HCT116 (cell line): ENCODE measurements at regions not wholly inside any gene's neighbourhood (a gene's known extent, or its start where the extent isn't known, plus 50 kb on each side); places are given as distances from the start of the nearest gene placed in this dataset.

Experiments used
- ATAC-seq: fragments of 200-7000 bp; cut with Tn5 transposase; 2 replicates; pipeline ENCODE4 v1.9.1; 2020; ENCODE audit warnings: mild to moderate bottlenecking, moderate library complexity
- BruUV-seq: library from RNA; stranded (reverse); fragments of 400-500 nt; replicated peaks from 2 replicates; lab custom pipeline; 2021; lab: Mats Ljungman, UMichigan
- CTCF ChIA-PET: fragments of 300-600 bp; sonication (Branson Sonifier 250); formaldehyde crosslinking; loops from one replicate; lab custom pipeline; 2021; ENCODE audit warnings: antibody characterized with exemption; lab: Charles Lee
- POLR2A ChIA-PET: fragments of 300-600, 350-600 bp; sonication (Branson Sonifier 250); formaldehyde crosslinking; loops from one replicate; lab custom pipeline; 2021; ENCODE audit warnings: antibody characterized with exemption; lab: Charles Lee
- RAD21 ChIA-PET, 2 experiments: fragments of 300-600 bp; sonication (Branson Sonifier 250); formaldehyde crosslinking; loops; one replicate each; lab custom pipeline; 2023; ENCODE audit warnings: low total read pairs in 2 of 2; ENCODE audit not compliant: uncharacterized antibody in 2 of 2, unreplicated experiment in 2 of 2, low non-redundant PET in 1 of 2; lab: Charles Lee
- DNase-seq: peaks from one replicate; pipeline ENCODE4 v3.0.0-alpha.2; 2010; ENCODE audit warnings: low read depth, low spot score
- H2AFZ ChIP-seq: fragments of 200-600 bp; shearing (Covaris generic), sonication (generic); 2 replicates; pipeline ENCODE4 v1.6.1; 2017; ENCODE audit warnings: low read depth, mixed run types, mixed read lengths, antibody characterized with exemption, low read length; ENCODE audit not compliant: poor library complexity, severe bottlenecking
- H3K27ac ChIP-seq: 2 replicates; pipeline ENCODE4 v1.5.1; 2012; ENCODE audit warnings: low read depth, low read length
- H3K27me3 ChIP-seq: fragments of 200-600 bp; sonication (generic); 2 replicates; pipeline ENCODE4 v1.6.1; 2016; ENCODE audit warnings: mixed run types, low read length, mixed read lengths; ENCODE audit not compliant: insufficient read depth
- H3K36me3 ChIP-seq, 2 experiments: fragments of 200-500 bp in 1 of 2; fragments of 200-600 bp in 1 of 2; sonication (Bioruptor generic) in 1 of 2; sonication (generic) in 1 of 2; 2 replicates each; pipeline versions ENCODE4 v1.5.1 to v1.6.1; 2014 to 2016; ENCODE audit warnings: low read length in 2 of 2, inconsistent platforms in 1 of 2, mixed read lengths in 1 of 2, mixed run types in 1 of 2; ENCODE audit not compliant: insufficient read depth in 2 of 2, control insufficient read depth in 1 of 2
- H3K4me1 ChIP-seq, 2 experiments: fragments of 200-600 bp in 1 of 2; sonication (generic) in 1 of 2; 2 replicates each; pipeline versions ENCODE4 v1.5.1 to v1.6.1; 2012 to 2017; ENCODE audit warnings: low read length in 2 of 2, inconsistent platforms in 1 of 2, mild to moderate bottlenecking in 1 of 2, mixed read lengths in 1 of 2, mixed run types in 1 of 2, moderate library complexity in 1 of 2; ENCODE audit not compliant: insufficient read depth in 2 of 2, control insufficient read depth in 1 of 2
- H3K4me2 ChIP-seq: fragments of 200-600 bp; sonication (generic); 2 replicates; pipeline ENCODE4 v1.6.1; 2017; ENCODE audit warnings: mixed run types, low read length, mixed read lengths
- H3K4me3 ChIP-seq, 2 experiments: fragments of 200-600 bp in 1 of 2; sonication (generic) in 1 of 2; replicated peaks in 1 of 2; 2 replicates each; pipeline ENCODE4 v1.5.1; 2011 to 2016; ENCODE audit warnings: low read length in 2 of 2, control low read depth in 1 of 2, low read depth in 1 of 2, mild to moderate bottlenecking in 1 of 2, mixed read lengths in 1 of 2, mixed run types in 1 of 2
- H3K79me2 ChIP-seq: fragments of 200-600 bp; sonication (generic); 2 replicates; pipeline ENCODE4 v1.6.1; 2017; ENCODE audit warnings: mild to moderate bottlenecking, mixed run types, low read length, moderate library complexity, mixed read lengths; ENCODE audit not compliant: insufficient read depth
- H3K9ac ChIP-seq: fragments of 200-600 bp; sonication (generic); 2 replicates; pipeline ENCODE4 v1.6.1; 2016; ENCODE audit warnings: low read length, mixed read lengths
- H3K9me2 ChIP-seq: fragments of 200-600 bp; sonication (generic), shearing (Covaris generic); 2 replicates; pipeline ENCODE4 v1.6.1; 2017; ENCODE audit warnings: mixed run types, mild to moderate bottlenecking, moderate library complexity; ENCODE audit not compliant: insufficient read depth
- H3K9me3 ChIP-seq, 2 experiments: fragments of 200-500 bp in 1 of 2; fragments of 200-600 bp in 1 of 2; sonication (Bioruptor generic) in 1 of 2; sonication (generic) in 1 of 2; 2 replicates each; pipeline ENCODE4 v1.6.1; 2014 to 2017; ENCODE audit warnings: low read length in 2 of 2, mixed read lengths in 2 of 2, inconsistent platforms in 1 of 2, low read depth in 1 of 2, mild to moderate bottlenecking in 1 of 2, mixed run types in 1 of 2, moderate library complexity in 1 of 2; ENCODE audit not compliant: control insufficient read depth in 1 of 2, insufficient read depth in 1 of 2
- H4K20me1 ChIP-seq: fragments of 200-600 bp; sonication (generic), shearing (Covaris generic); 2 replicates; pipeline ENCODE4 v1.6.1; 2017; ENCODE audit warnings: mixed run types, mild to moderate bottlenecking, moderate library complexity; ENCODE audit not compliant: insufficient read depth
- CBX3 ChIP-seq: IDR thresholded peaks from 2 replicates; pipeline ENCODE4 v1.6.1; 2012; ENCODE audit warnings: low read depth
- CTCF ChIP-seq, 3 experiments: fragments of 200-600 bp in 1 of 3; sonication (generic) in 1 of 3; IDR thresholded peaks in 2 of 3; conservative IDR thresholded peaks in 1 of 3; 2 replicates each; pipeline ENCODE4 v1.5.1; 2012 to 2017; ENCODE audit warnings: low read depth in 2 of 3, low read length in 2 of 3, antibody characterized with exemption in 1 of 3, borderline replicate concordance in 1 of 3, control low read depth in 1 of 3, mild to moderate bottlenecking in 1 of 3, mixed read lengths in 1 of 3, mixed run types in 1 of 3, moderate library complexity in 1 of 3; ENCODE audit not compliant: insufficient read depth in 1 of 3
- EGR1 ChIP-seq: IDR thresholded peaks from 2 replicates; pipeline ENCODE4 v1.6.1; 2012; ENCODE audit warnings: low read depth
- EZH2 ChIP-seq: fragments of 200-600 bp; sonication (generic); IDR thresholded peaks from 2 replicates; pipeline ENCODE4 v1.6.1; 2017; ENCODE audit warnings: antibody characterized with exemption, mixed run types
- EZH2phosphoT487 ChIP-seq: fragments of 200-600 bp; IDR thresholded peaks from 2 replicates; pipeline ENCODE4 v1.6.1; 2018; ENCODE audit warnings: antibody characterized with exemption, borderline replicate concordance
- FOSL1 ChIP-seq: IDR thresholded peaks from 2 replicates; pipeline ENCODE4 v1.6.1; 2012; ENCODE audit warnings: low read depth
- MAX ChIP-seq: IDR thresholded peaks from 2 replicates; pipeline ENCODE4 v1.6.1; 2012
- POLR2A ChIP-seq: IDR thresholded peaks from 2 replicates; pipeline ENCODE4 v1.7.0; 2011; ENCODE audit warnings: borderline replicate concordance; ENCODE audit not compliant: insufficient read depth, insufficient read length; ENCODE audit errors: extremely low read depth
- POLR2AphosphoS5 ChIP-seq: IDR thresholded peaks from 2 replicates; pipeline ENCODE4 v1.6.1; 2011; ENCODE audit warnings: mild to moderate bottlenecking, low read depth, low read length, moderate library complexity
- RAD21 ChIP-seq: IDR thresholded peaks from 2 replicates; pipeline ENCODE4 v1.6.1; 2012; ENCODE audit warnings: low read depth, mild to moderate bottlenecking
- REST ChIP-seq: IDR thresholded peaks from 2 replicates; pipeline ENCODE4 v1.6.1; 2012; ENCODE audit warnings: low read depth
- SIN3A ChIP-seq: IDR thresholded peaks from 2 replicates; pipeline ENCODE4 v1.6.1; 2012; ENCODE audit warnings: low read depth
- SP1 ChIP-seq: IDR thresholded peaks from 2 replicates; pipeline ENCODE4 v1.6.1; 2012; ENCODE audit warnings: low read depth
- SRF ChIP-seq: IDR thresholded peaks from 2 replicates; pipeline ENCODE4 v1.6.1; 2012; ENCODE audit warnings: low read depth
- TCF7L2 ChIP-seq: IDR thresholded peaks from 2 replicates; pipeline ENCODE4 v1.7.0; 2011; ENCODE audit warnings: borderline replicate concordance, inconsistent platforms; ENCODE audit not compliant: insufficient read depth, insufficient read length; ENCODE audit errors: extremely low read depth
- ZBTB33 ChIP-seq: IDR thresholded peaks from 2 replicates; pipeline ENCODE4 v1.6.1; 2011; ENCODE audit warnings: mild to moderate bottlenecking, low read length, moderate library complexity; ENCODE audit not compliant: insufficient replicate concordance; ENCODE audit errors: extremely low read depth
- ZFX ChIP-seq: fragments of 450-650 bp; IDR thresholded peaks from 2 replicates; pipeline ENCODE4 v1.6.1; 2017
- ZNF274 ChIP-seq: fragments of 200-500 bp; sonication (Bioruptor generic); IDR thresholded peaks from 2 replicates; pipeline ENCODE4 v1.6.1; 2014; ENCODE audit warnings: mild to moderate bottlenecking, low read depth, low read length, inconsistent platforms
- intact Hi-C: fragments of 100-400 bp; cut with micrococcal nuclease; formaldehyde crosslinking; loops from 2 replicates; pipeline ENCODE4 v1.10.0; 2022
- TF ChIP-seq, protein P1 (sequence below): IDR thresholded peaks from 2 replicates; pipeline ENCODE4 v1.6.1; 2012

DNA sequence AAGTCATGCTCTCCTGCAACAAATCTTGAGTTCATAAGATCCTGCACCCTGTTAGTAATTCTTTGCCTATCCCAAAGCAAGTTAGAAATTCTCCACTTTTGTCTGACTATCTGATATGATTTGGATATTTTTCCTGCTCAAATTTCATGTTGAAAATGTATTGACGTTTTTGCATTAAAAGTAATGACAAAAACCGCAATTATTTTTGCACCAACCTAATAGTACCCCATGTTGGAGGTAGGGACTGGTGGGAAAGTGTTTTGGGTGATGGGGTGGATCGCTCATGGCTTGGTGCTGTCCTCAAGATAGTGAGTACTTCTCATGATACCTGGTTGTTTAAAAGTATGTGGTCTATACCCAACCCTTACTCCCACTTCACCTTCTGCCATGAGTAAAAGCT lies 713.4 kb downstream of the CDH18 start:
- no peaks in the 10 kb centered on the region for H3K4me1 ChIP-seq
- RAD21 ChIA-PET: no interaction called here
- H3K4me2 ChIP-seq: no peak overlapping the region
- H3K9me2 ChIP-seq: no peaks in the 10 kb centered on the region
- POLR2A ChIA-PET: no interaction called here
- intact Hi-C loops: no loop called here
- H3K9me3 ChIP-seq: peaks cover 5 to 37% of the 10 kb centered on the region in 2 experiments; a peak in 2 of 4 replicates
- no TSS peak for BruUV-seq
- no peak overlapping the region for H3K27ac ChIP-seq
- ATAC-seq: no peak
- CTCF ChIA-PET: no interaction called here
- TF ChIP-seq POLR2AphosphoS5: no peak
- TF ChIP-seq ZFX: no peak
- TF ChIP-seq POLR2A: no peak
- no peak for TF ChIP-seq REST
- no peak for TF ChIP-seq SP1
- no peak for TF ChIP-seq EZH2
- no peak for TF ChIP-seq TCF7L2
- no peak for TF ChIP-seq ZBTB33
- no peak for TF ChIP-seq CTCF (IDR thresholded peaks at IDR 0.05 in 2 of 3, conservative IDR thresholded peaks at IDR 0.05 in 1 of 3; ENCODE audit: borderline replicate concordance in 1 of 3, insufficient read depth in 1 of 3, low read depth in 2 of 3, low read length in 2 of 3)
- TF ChIP-seq EGR1: no peak
- TF ChIP-seq ZNF274: no peak
- TF ChIP-seq SRF: no peak
- no peak for TF ChIP-seq CBX3
- TF ChIP-seq MAX: no peak
- TF ChIP-seq, protein P1, sequence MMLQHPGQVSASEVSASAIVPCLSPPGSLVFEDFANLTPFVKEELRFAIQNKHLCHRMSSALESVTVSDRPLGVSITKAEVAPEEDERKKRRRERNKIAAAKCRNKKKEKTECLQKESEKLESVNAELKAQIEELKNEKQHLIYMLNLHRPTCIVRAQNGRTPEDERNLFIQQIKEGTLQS: no peak
- no peak for TF ChIP-seq SIN3A
- no peak for TF ChIP-seq EZH2phosphoT487
- TF ChIP-seq FOSL1: no peak
- TF ChIP-seq RAD21: no peak
- TF ChIP-seq, all 23 proteins: peak for 0
- no peaks in the 10 kb centered on the region for H3K79me2 ChIP-seq
- DNase-seq: no peak
- H4K20me1 ChIP-seq: no peaks in the 10 kb centered on the region; the same call in 1 of the 2 replicates
- no peaks in the 10 kb centered on the region for H3K27me3 ChIP-seq
- no peak overlapping the region for H3K4me3 ChIP-seq
- no peak overlapping the region for H3K9ac ChIP-seq
- H3K36me3 ChIP-seq: no peaks in the 10 kb centered on the region
- no peak overlapping the region for H2AFZ ChIP-seq
